ENCODE measurements at regions not wholly inside any gene's neighbourhood (a gene's known extent, or its start where the extent isn't known, plus 50 kb on each side); places are given as distances from the start of the nearest gene placed in this dataset.

- Histone ChIP-seq H3K9me3 (ENCODE audit: control insufficient read depth, insufficient read depth, low read depth, low read length) (no peaks in the 10 kb centered on the region), H3K27ac (ENCODE audit: insufficient read depth, low read length) (no peak overlapping the region), H3K4me2 (ENCODE audit: extremely low read depth, insufficient read depth, low read length) (no peak overlapping the region), H4K20me1 (ENCODE audit: control insufficient read depth, extremely low read depth, insufficient read depth, low read length) (no peaks in the 10 kb centered on the region), H3K9ac (ENCODE audit: insufficient read depth, low read length) (no peak overlapping the region), H3K36me3 (ENCODE audit: control insufficient read depth, insufficient read depth, low read length) (no peaks in the 10 kb centered on the region), H3K27me3 (ENCODE audit: control insufficient read depth, insufficient read depth, low read length) (no peaks in the 10 kb centered on the region), H2AFZ (ENCODE audit: low read length) (no peak overlapping the region), H3K4me3 (replicated peaks in 1 of 4; ENCODE audit: control extremely low read depth in 1 of 4, insufficient read depth in 1 of 4, low read depth in 3 of 4, low read length in 4 of 4) (no peak overlapping the region), H3K79me2 (ENCODE audit: control insufficient read depth, insufficient read depth, low read length) (no peaks in the 10 kb centered on the region), H3K4me1 (ENCODE audit: control insufficient read depth, extremely low read depth, insufficient read depth, low read length) (no peaks in the 10 kb centered on the region)
- DNase-seq (ENCODE audit: low read depth in 2 of 2), result no peak
- TF ChIP-seq, protein P1, sequence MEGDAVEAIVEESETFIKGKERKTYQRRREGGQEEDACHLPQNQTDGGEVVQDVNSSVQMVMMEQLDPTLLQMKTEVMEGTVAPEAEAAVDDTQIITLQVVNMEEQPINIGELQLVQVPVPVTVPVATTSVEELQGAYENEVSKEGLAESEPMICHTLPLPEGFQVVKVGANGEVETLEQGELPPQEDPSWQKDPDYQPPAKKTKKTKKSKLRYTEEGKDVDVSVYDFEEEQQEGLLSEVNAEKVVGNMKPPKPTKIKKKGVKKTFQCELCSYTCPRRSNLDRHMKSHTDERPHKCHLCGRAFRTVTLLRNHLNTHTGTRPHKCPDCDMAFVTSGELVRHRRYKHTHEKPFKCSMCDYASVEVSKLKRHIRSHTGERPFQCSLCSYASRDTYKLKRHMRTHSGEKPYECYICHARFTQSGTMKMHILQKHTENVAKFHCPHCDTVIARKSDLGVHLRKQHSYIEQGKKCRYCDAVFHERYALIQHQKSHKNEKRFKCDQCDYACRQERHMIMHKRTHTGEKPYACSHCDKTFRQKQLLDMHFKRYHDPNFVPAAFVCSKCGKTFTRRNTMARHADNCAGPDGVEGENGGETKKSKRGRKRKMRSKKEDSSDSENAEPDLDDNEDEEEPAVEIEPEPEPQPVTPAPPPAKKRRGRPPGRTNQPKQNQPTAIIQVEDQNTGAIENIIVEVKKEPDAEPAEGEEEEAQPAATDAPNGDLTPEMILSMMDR (conservative IDR thresholded peaks at IDR 0.05 in 1 of 2, IDR thresholded peaks at IDR 0.05 in 1 of 2; ENCODE audit: low read depth in 1 of 2, low read length in 2 of 2), result no peak
- no peak for TF ChIP-seq EZH2 (IDR thresholded peaks at IDR 0.05; ENCODE audit: low read length, missing control alignments)
Observed at GRCh38 chr7:142597547-142597946, 151.7 kb upstream of the PRSS1 start.

- no peaks in the 10 kb centered on the region for H3K4me1 ChIP-seq (ENCODE audit: control insufficient read depth, extremely low read depth, insufficient read depth, low read length)
- H2AFZ ChIP-seq (ENCODE audit: low read length), result no peak overlapping the region
- H3K9ac ChIP-seq (ENCODE audit: insufficient read depth, low read length), result no peak overlapping the region
- no peaks in the 10 kb centered on the region for H3K79me2 ChIP-seq (ENCODE audit: control insufficient read depth, insufficient read depth, low read length)
- H3K27ac ChIP-seq (ENCODE audit: insufficient read depth, low read length), result no peak overlapping the region
- H3K9me3 ChIP-seq (ENCODE audit: control insufficient read depth, insufficient read depth, low read depth, low read length), result no peaks in the 10 kb centered on the region
- H3K36me3 ChIP-seq (ENCODE audit: control insufficient read depth, insufficient read depth, low read length), result no peaks in the 10 kb centered on the region
- H3K4me3 ChIP-seq (replicated peaks in 1 of 4; ENCODE audit: control extremely low read depth in 1 of 4, insufficient read depth in 1 of 4, low read depth in 3 of 4, low read length in 4 of 4), result no peak overlapping the region
- H3K27me3 ChIP-seq (ENCODE audit: control insufficient read depth, insufficient read depth, low read length), result no peaks in the 10 kb centered on the region
- DNase-seq (ENCODE audit: low read depth in 2 of 2), result no peak
- TF ChIP-seq, protein P1 (conservative IDR thresholded peaks at IDR 0.05 in 1 of 2, IDR thresholded peaks at IDR 0.05 in 1 of 2; ENCODE audit: low read depth in 1 of 2, low read length in 2 of 2), result no peak
- TF ChIP-seq EZH2 (IDR thresholded peaks at IDR 0.05; ENCODE audit: low read length, missing control alignments), result no peak
- H3K4me2 ChIP-seq (ENCODE audit: extremely low read depth, insufficient read depth, low read length), result no peak overlapping the region
- no peaks in the 10 kb centered on the region for H4K20me1 ChIP-seq (ENCODE audit: control insufficient read depth, extremely low read depth, insufficient read depth, low read length)
Observed at GRCh38 chr7:142595816-142596516, 153.3 kb upstream of the PRSS1 start.

- no peak for DNase-seq (ENCODE audit: low read depth in 2 of 2)
- H3K36me3 ChIP-seq (ENCODE audit: control insufficient read depth, insufficient read depth, low read length), result no peaks in the 10 kb centered on the region
- no peak overlapping the region for H3K4me3 ChIP-seq (replicated peaks in 1 of 4; ENCODE audit: control extremely low read depth in 1 of 4, insufficient read depth in 1 of 4, low read depth in 3 of 4, low read length in 4 of 4)
- no peak overlapping the region for H3K9ac ChIP-seq (ENCODE audit: insufficient read depth, low read length)
- H3K9me3 ChIP-seq (ENCODE audit: control insufficient read depth, insufficient read depth, low read depth, low read length), result no peaks in the 10 kb centered on the region
- no peak for TF ChIP-seq EZH2 (IDR thresholded peaks at IDR 0.05; ENCODE audit: low read length, missing control alignments)
- TF ChIP-seq, protein P1 (conservative IDR thresholded peaks at IDR 0.05 in 1 of 2, IDR thresholded peaks at IDR 0.05 in 1 of 2; ENCODE audit: low read depth in 1 of 2, low read length in 2 of 2), result no peak
- H3K4me1 ChIP-seq (ENCODE audit: control insufficient read depth, extremely low read depth, insufficient read depth, low read length), result no peaks in the 10 kb centered on the region
- no peak overlapping the region for H2AFZ ChIP-seq (ENCODE audit: low read length)
- H3K4me2 ChIP-seq (ENCODE audit: extremely low read depth, insufficient read depth, low read length), result no peak overlapping the region
- H3K27ac ChIP-seq (ENCODE audit: insufficient read depth, low read length), result no peak overlapping the region
- no peaks in the 10 kb centered on the region for H3K27me3 ChIP-seq (ENCODE audit: control insufficient read depth, insufficient read depth, low read length)
- no peaks in the 10 kb centered on the region for H4K20me1 ChIP-seq (ENCODE audit: control insufficient read depth, extremely low read depth, insufficient read depth, low read length)
- H3K79me2 ChIP-seq (ENCODE audit: control insufficient read depth, insufficient read depth, low read length), result no peaks in the 10 kb centered on the region
Observed at GRCh38 chr7:142594078-142594477, 155.2 kb upstream of the PRSS1 start.
